Mesenchymal stem cell (in vitro differentiated cells and primary cell): ENCODE measurements at regions not wholly inside any gene's neighbourhood (a gene's known extent, or its start where the extent isn't known, plus 50 kb on each side); places are given as distances from the start of the nearest gene placed in this dataset.

ENCODE experiments used
- DNase-seq: peaks from one replicate; pipeline ENCODE4 v3.0.0-alpha.2; 2013
- H2AFZ ChIP-seq: one replicate; pipeline ENCODE4 v1.6.1; 2013; ENCODE audit warnings: low read depth, mild to moderate bottlenecking, control low read depth, inconsistent platforms, low read length, moderate library complexity
- H2AK5ac ChIP-seq: 2 replicates; pipeline ENCODE4 v1.6.1; 2013; ENCODE audit warnings: low read length, moderate library complexity, mild to moderate bottlenecking, inconsistent platforms; ENCODE audit not compliant: severe bottlenecking
- H2BK120ac ChIP-seq: one replicate; pipeline ENCODE4 v1.6.1; 2013; ENCODE audit warnings: low read depth, mild to moderate bottlenecking, inconsistent platforms, low read length, moderate library complexity
- H2BK12ac ChIP-seq, 2 experiments: one replicate each; pipeline ENCODE4 v1.6.1; 2013; ENCODE audit warnings: inconsistent platforms in 2 of 2, low read length in 2 of 2, mild to moderate bottlenecking in 2 of 2, moderate library complexity in 2 of 2, control low read depth in 1 of 2
- H2BK15ac ChIP-seq: one replicate; pipeline ENCODE4 v1.6.1; 2013; ENCODE audit warnings: mild to moderate bottlenecking, low read depth, inconsistent platforms; ENCODE audit not compliant: poor library complexity, severe bottlenecking
- H2BK5ac ChIP-seq: 2 replicates; pipeline ENCODE4 v1.6.1; 2013; ENCODE audit warnings: low read depth, mild to moderate bottlenecking, low read length, control low read depth, inconsistent platforms; ENCODE audit not compliant: poor library complexity, severe bottlenecking
- H3K14ac ChIP-seq, 2 experiments: one replicate each; pipeline ENCODE4 v1.6.1; 2013; ENCODE audit warnings: inconsistent platforms in 2 of 2, low read length in 2 of 2, control low read depth in 1 of 2, mild to moderate bottlenecking in 1 of 2, moderate library complexity in 1 of 2
- H3K18ac ChIP-seq, 2 experiments: one replicate each; pipeline ENCODE4 v1.6.1; 2013; ENCODE audit warnings: inconsistent platforms in 2 of 2, low read length in 2 of 2, control low read depth in 1 of 2, low read depth in 1 of 2, mild to moderate bottlenecking in 1 of 2
- H3K23ac ChIP-seq, 2 experiments: one replicate each; pipeline ENCODE4 v1.6.1; 2013; ENCODE audit warnings: inconsistent platforms in 2 of 2, low read length in 2 of 2, mild to moderate bottlenecking in 2 of 2, moderate library complexity in 2 of 2, control low read depth in 1 of 2
- H3K27ac ChIP-seq: 2 replicates; pipeline ENCODE4 v1.5.1; 2013; ENCODE audit warnings: mild to moderate bottlenecking, moderate library complexity, low read length, control low read depth, inconsistent platforms; ENCODE audit not compliant: poor library complexity, severe bottlenecking
- H3K27me3 ChIP-seq, 2 experiments: 2 replicates each; pipeline versions ENCODE4 v1.6.1 to v1.7.0; 2013; ENCODE audit warnings: low read length in 2 of 2, mild to moderate bottlenecking in 2 of 2, moderate library complexity in 2 of 2, control low read depth in 1 of 2, inconsistent platforms in 1 of 2; ENCODE audit not compliant: control insufficient read depth in 1 of 2, insufficient read depth in 1 of 2
- H3K36me3 ChIP-seq, 2 experiments: 2 replicates each; pipeline versions ENCODE4 v1.6.1 to v1.7.0; 2013; ENCODE audit warnings: low read length in 2 of 2, control low read depth in 1 of 2, inconsistent platforms in 1 of 2, low read depth in 1 of 2, mild to moderate bottlenecking in 1 of 2; ENCODE audit not compliant: insufficient read depth in 2 of 2, control insufficient read depth in 1 of 2
- H3K4ac ChIP-seq, 2 experiments: one replicate each; pipeline ENCODE4 v1.6.1; 2013; ENCODE audit warnings: inconsistent platforms in 2 of 2, low read length in 2 of 2, mild to moderate bottlenecking in 2 of 2, moderate library complexity in 2 of 2, control low read depth in 1 of 2, low read depth in 1 of 2
- H3K4me1 ChIP-seq: 2 replicates; pipeline ENCODE4 v1.6.1; 2013; ENCODE audit warnings: low read depth, low read length, control low read depth; ENCODE audit not compliant: control insufficient read depth, insufficient read depth
- H3K4me2 ChIP-seq: 2 replicates; pipeline ENCODE4 v1.6.1; 2013; ENCODE audit warnings: low read length, mild to moderate bottlenecking, inconsistent platforms; ENCODE audit not compliant: poor library complexity, severe bottlenecking
- H3K4me3 ChIP-seq, 2 experiments: 2 replicates each; pipeline versions ENCODE4 v1.5.1 to v1.7.0; 2013; ENCODE audit warnings: low read length in 2 of 2, mild to moderate bottlenecking in 2 of 2, control low read depth in 1 of 2, low read depth in 1 of 2; ENCODE audit not compliant: insufficient read depth in 1 of 2
- H3K79me1 ChIP-seq: replicated peaks from 2 replicates; pipeline ENCODE4 v1.6.1; 2013; ENCODE audit warnings: mild to moderate bottlenecking, control low read depth, low read length, inconsistent platforms; ENCODE audit not compliant: poor library complexity, severe bottlenecking
- H3K9ac ChIP-seq: 2 replicates; pipeline ENCODE4 v1.7.0; 2013; ENCODE audit warnings: mild to moderate bottlenecking, low read length, moderate library complexity
- H3K9me3 ChIP-seq: 2 replicates; pipeline ENCODE4 v1.7.0; 2013; ENCODE audit warnings: mild to moderate bottlenecking, low read length; ENCODE audit not compliant: control insufficient read depth
- H4K8ac ChIP-seq: one replicate; pipeline ENCODE4 v1.6.1; 2013; ENCODE audit warnings: inconsistent platforms, mild to moderate bottlenecking, low read length, moderate library complexity
- H4K91ac ChIP-seq: one replicate; pipeline ENCODE4 v1.6.1; 2013; ENCODE audit warnings: mild to moderate bottlenecking, low read length, inconsistent platforms
- WGBS: methylation state at CpG from one replicate; pipeline ENCODE4 v1.1.7; 2013; ENCODE audit warnings: mixed read lengths; 5-methylcytosine and 5-hydroxymethylcytosine counted together

GRCh38 chr17:70797166-70797565 lies 627.8 kb downstream of the KCNJ2 start:
- Histone ChIP-seq H3K4me1 (no peaks in the 10 kb centered on the region), H3K4me2 (no peak overlapping the region), H4K91ac (no peak overlapping the region), H2BK15ac (no peak overlapping the region), H3K36me3 (no peaks in the 10 kb centered on the region), H3K9ac (no peak overlapping the region), H3K14ac (no peak overlapping the region), H2BK120ac (no peak overlapping the region), H3K9me3 (no peaks in the 10 kb centered on the region), H2AFZ (no peak overlapping the region), H2BK5ac (no peak overlapping the region), H3K23ac (no peak overlapping the region), H3K18ac (no peak overlapping the region), H3K4ac (no peak overlapping the region), H3K27ac (no peak overlapping the region), H2BK12ac (no peak overlapping the region), H3K27me3 (no peaks in the 10 kb centered on the region), H3K79me1 (no peaks in the 10 kb centered on the region), H3K4me3 (no peak overlapping the region), H4K8ac (no peak overlapping the region), H2AK5ac (no peak overlapping the region)
- 88% methylated on average over 5 of the region's 5 CpGs for WGBS
- no peak for DNase-seq

GRCh38 chr17:70804161-70804560 lies 634.8 kb downstream of the KCNJ2 start:
- H3K27ac ChIP-seq: no peak overlapping the region
- no peak overlapping the region for H2AFZ ChIP-seq
- H2BK5ac ChIP-seq: no peak overlapping the region
- H3K23ac ChIP-seq: no peak overlapping the region
- H3K79me1 ChIP-seq: no peaks in the 10 kb centered on the region
- H3K18ac ChIP-seq: no peak overlapping the region
- H3K4me3 ChIP-seq: no peak overlapping the region
- DNase-seq: peak; percentile 55
- H3K36me3 ChIP-seq: no peaks in the 10 kb centered on the region
- no peak overlapping the region for H4K91ac ChIP-seq
- no peak overlapping the region for H3K9ac ChIP-seq
- no peak overlapping the region for H3K14ac ChIP-seq
- H4K8ac ChIP-seq: no peak overlapping the region
- H2BK120ac ChIP-seq: no peak overlapping the region
- H3K4ac ChIP-seq: no peak overlapping the region
- no peak overlapping the region for H2AK5ac ChIP-seq
- no peak overlapping the region for H2BK15ac ChIP-seq
- H3K27me3 ChIP-seq: no peaks in the 10 kb centered on the region
- H3K4me2 ChIP-seq: no peak overlapping the region
- no peaks in the 10 kb centered on the region for H3K4me1 ChIP-seq
- H2BK12ac ChIP-seq: no peak overlapping the region
- no peaks in the 10 kb centered on the region for H3K9me3 ChIP-seq

GRCh38 chr17:70808596-70808995 lies 639.3 kb downstream of the KCNJ2 start:
- WGBS: 89% methylated on average over 1 of the region's 2 CpGs

GRCh38 chr17:70810609-70811008 lies 641.3 kb downstream of the KCNJ2 start:
- no peak overlapping the region for H3K14ac ChIP-seq
- no peaks in the 10 kb centered on the region for H3K36me3 ChIP-seq
- H3K27ac ChIP-seq: no peak overlapping the region
- no peak overlapping the region for H4K91ac ChIP-seq
- no peak overlapping the region for H4K8ac ChIP-seq
- H3K27me3 ChIP-seq: no peaks in the 10 kb centered on the region
- no peaks in the 10 kb centered on the region for H3K9me3 ChIP-seq
- no peak overlapping the region for H2BK15ac ChIP-seq
- no peak overlapping the region for H3K4me2 ChIP-seq
- H3K79me1 ChIP-seq: no peaks in the 10 kb centered on the region
- WGBS: 91% methylated on average over 1 of the region's 1 CpG
- no peak overlapping the region for H2BK5ac ChIP-seq
- H3K23ac ChIP-seq: no peak overlapping the region
- no peak overlapping the region for H2BK120ac ChIP-seq
- DNase-seq: peak; percentile 9
- H3K4me1 ChIP-seq: no peaks in the 10 kb centered on the region
- no peak overlapping the region for H3K9ac ChIP-seq
- no peak overlapping the region for H3K18ac ChIP-seq
- no peak overlapping the region for H2AFZ ChIP-seq
- H2AK5ac ChIP-seq: no peak overlapping the region
- no peak overlapping the region for H3K4ac ChIP-seq
- no peak overlapping the region for H3K4me3 ChIP-seq
- H2BK12ac ChIP-seq: no peak overlapping the region

More at GRCh38 chr17:70808596-70808995, 639.3 kb downstream of the KCNJ2 start:
- no peak overlapping the region for H3K27ac ChIP-seq
- no peak overlapping the region for H3K9ac ChIP-seq
- no peak overlapping the region for H4K91ac ChIP-seq
- H3K4ac ChIP-seq: no peak overlapping the region
- no peaks in the 10 kb centered on the region for H3K36me3 ChIP-seq
- no peak overlapping the region for H2BK12ac ChIP-seq
- H2AK5ac ChIP-seq: no peak overlapping the region
- no peak overlapping the region for H2BK15ac ChIP-seq
- H3K14ac ChIP-seq: no peak overlapping the region
- H2AFZ ChIP-seq: no peak overlapping the region
- no peak overlapping the region for H3K18ac ChIP-seq
- no peak overlapping the region for H3K23ac ChIP-seq
- no peak overlapping the region for H3K4me2 ChIP-seq
- no peaks in the 10 kb centered on the region for H3K79me1 ChIP-seq
- no peaks in the 10 kb centered on the region for H3K9me3 ChIP-seq
- no peak overlapping the region for H2BK120ac ChIP-seq
- no peak for DNase-seq
- H3K4me1 ChIP-seq: no peaks in the 10 kb centered on the region
- H4K8ac ChIP-seq: no peak overlapping the region
- H3K4me3 ChIP-seq: no peak overlapping the region
- no peaks in the 10 kb centered on the region for H3K27me3 ChIP-seq
- no peak overlapping the region for H2BK5ac ChIP-seq
